Stimulated activated CD4-positive, alpha-beta T cell treated with anti-CD3 and anti-CD28 coated beads, TNF-alpha, amount 100 ng/mL, for 4 hours (primary cell): ENCODE measurements at regions not wholly inside any gene's neighbourhood (a gene's known extent, or its start where the extent isn't known, plus 50 kb on each side); places are given as distances from the start of the nearest gene placed in this dataset.
"Not testable (repeated sequence)": the region's sequence is repeated elsewhere in the genome, so short reads cannot be mapped to it uniquely, and the experiment has no call there.

Experiments used
- DNase-seq, 3 experiments: peaks; one replicate each; pipeline ENCODE4 v3.0.0-alpha.2; 2020; ENCODE audit warnings: low read depth in 3 of 3

DNA sequence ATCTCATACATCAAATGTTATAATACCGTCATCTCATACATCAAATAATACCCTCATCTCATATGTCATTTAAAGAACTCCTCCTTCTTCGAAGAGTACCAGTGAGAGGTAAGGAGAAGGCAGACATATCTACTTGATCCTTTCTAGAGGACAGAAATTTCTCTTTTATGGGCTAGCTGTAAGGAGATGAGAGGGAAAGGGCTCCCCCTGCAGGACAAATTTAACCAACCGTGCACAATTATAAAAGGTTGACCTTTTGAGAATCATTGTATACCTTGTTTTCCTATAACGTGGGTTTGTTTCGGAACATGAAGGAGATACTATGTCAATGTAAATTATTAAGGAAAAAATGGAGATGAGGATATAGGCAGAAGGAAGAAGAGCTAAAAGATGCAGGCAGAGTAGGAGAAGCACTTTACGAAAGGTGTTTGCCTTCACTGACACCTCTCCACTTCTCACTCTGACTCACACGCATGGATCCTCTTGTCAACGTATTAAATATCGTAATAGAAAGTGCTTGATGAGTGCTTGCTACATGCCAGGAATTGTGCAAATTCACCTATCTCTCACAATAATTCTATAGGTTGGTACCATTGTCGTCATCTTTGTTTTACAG is 465.9 kb upstream of the ERCC4 start:
- no peak for DNase-seq

- DNase-seq = no peak
Observed at GRCh38 chr16:13463619-13464018, 456.3 kb upstream of the ERCC4 start.

- no peak for DNase-seq
Observed at GRCh38 chr16:13471036-13471435, 448.9 kb upstream of the ERCC4 start.

DNA sequence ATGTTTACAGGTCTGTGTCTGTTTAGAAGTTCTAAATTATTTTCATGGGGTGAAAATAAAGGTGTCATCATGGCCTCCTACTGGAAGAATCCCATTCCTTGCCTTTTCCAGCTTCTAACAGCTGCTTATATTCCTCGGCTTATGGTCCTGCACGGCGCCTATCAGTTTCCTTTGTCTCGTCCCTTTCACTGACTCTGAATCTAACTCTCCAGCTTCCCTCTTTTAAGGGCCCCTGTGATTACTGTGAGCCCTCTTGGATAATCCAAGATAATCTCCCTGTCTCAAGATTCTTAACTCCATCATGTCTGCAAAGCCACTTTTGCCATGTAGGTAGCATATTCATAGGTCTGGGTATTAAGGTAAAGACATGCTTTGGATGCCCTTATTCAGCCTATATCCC is 441.0 kb upstream of the ERCC4 start:
- no peak for DNase-seq

DNA sequence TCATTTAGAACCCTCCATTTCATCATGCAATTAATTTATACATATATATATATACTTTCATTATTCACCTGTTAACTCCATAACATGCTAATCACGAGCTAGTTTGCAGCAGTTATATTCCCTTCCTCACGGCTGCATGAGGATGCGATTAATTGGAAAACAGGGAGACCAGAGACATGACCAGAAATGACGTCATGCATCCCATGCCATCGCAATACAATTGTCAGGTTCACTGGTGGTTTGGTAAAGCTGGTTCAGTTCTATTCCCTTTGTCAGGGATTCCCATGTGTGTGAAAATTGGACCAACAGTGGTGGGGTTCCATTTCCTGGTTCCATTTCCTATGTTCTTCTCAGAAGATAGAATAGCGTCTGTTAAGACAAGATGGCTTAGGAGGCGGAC is 440.4 kb upstream of the ERCC4 start:
- DNase-seq = no peak

- DNase-seq = no peak
Observed at GRCh38 chr16:13480801-13481200, 439.2 kb upstream of the ERCC4 start.

GRCh38 chr16:13483121-13483520 is 436.8 kb upstream of the ERCC4 start:
- DNase-seq = no peak

DNA sequence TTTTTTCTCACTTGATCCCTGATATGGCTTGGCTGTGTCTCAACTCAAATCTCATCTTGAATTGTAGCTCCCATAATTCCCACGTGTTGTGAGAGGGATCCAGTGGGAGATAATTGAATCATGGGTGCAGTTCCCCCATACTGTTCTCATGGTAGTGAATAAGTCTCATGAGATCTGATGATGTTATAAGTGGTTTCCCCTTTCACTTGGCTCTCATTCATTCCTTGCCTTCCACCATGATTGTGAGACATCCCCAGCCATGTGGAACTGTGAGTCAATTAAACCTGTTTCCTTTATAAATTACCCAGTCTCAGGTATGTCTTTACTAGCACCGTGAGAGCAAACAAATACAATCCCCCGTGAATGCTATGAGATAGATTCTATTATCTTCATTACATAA is 430.5 kb upstream of the ERCC4 start:
- DNase-seq = not testable (repeated sequence)

DNA sequence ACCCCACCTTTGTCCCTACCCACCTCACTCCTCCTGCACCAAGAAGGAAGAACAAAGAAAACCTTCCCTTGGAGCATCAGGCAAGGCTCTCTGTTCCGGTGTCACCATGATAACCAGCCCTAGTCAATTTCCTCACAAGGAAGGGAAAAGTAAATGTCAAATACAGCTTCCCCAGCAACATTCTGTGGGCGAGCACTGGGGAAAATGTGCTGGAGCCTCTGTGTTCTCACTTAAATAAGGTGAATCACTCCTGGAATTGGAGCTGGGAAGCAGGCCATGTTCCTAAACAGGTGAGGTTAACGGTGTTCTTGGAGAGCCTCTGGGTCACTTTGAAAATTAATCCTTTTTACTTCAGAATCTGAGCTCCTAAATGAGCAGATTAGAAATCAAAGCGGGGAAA is 427.9 kb upstream of the ERCC4 start:
- DNase-seq = no peak

GRCh38 chr16:13503960-13504635 is 415.9 kb upstream of the ERCC4 start:
- no peak for DNase-seq

GRCh38 chr16:13507530-13507929 is 412.4 kb upstream of the ERCC4 start:
- DNase-seq = no peak

DNA sequence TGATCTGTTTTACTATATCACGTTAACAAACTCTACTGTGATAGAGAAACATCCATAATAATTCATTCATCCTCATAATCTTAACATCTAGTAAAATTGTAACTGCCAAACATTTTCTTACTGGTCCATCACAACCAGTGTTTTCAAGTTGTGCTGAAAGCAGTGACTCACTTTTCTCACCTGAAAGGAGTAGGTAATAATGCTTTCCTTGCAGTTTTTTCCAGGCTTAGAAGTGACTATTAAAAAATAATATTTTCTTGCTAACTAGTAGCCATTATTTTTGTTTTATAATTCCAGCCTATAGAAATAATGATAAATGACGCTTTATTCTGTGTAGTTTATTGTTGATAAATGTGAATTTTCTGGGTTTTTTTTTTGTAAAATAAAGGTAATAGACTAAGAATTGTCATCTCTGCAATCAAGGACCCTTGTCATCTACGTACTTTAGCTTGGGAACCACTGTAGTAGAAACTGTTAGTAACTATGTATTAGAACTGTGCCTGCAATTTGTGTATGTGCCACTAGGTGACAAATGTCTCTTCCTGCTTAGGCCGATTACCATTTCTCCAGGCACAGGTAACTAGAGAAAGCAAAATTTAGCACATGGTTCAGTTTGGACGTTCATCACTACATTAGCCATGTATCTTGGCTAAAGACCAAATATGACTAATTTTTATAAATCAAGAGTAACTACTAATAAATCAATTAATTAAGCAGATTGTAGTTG is 409.4 kb upstream of the ERCC4 start:
- DNase-seq = no peak

DNA sequence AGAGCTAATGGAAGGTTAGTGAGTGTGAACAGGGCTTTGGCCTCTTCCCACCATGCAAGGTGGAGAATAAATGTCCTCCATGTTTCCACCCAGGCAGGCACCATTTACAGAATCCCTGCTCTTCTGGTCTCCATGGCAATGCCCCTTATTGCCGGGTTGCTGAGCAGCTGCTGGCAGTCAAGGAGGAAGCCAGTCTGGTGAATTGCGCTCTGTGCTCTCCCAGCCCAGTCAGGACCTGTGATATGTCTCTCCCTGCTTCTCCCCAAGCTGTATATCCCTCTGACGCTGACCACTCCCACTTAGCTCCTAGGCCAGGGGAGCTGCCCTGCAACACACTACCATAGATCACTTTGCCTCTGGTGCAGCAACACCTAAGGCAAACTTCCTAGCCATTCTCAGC is 402.1 kb upstream of the ERCC4 start:
- DNase-seq = no peak

- DNase-seq = no peak
Observed at GRCh38 chr16:13519871-13520270, 400.1 kb upstream of the ERCC4 start.

DNA sequence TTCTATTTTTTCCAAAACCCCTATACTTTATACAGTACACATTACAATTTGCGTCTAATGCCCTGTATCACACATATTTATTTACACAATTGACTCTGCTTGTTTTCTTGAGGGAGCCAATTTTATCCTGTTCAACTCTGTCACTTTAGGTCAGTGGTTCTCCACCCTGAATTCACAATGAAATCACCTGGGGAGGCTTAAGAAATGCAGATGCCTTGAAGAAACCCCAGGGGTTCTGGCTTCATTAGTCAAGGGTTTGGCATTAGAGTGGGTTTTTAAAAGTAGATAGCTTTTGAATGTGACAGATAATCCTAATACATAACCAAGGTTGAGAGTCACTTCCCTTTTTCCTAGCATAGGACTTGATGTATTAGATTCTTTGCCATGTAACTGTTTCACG is 398.6 kb upstream of the ERCC4 start:
- DNase-seq = no peak

- no peak for DNase-seq
Observed at GRCh38 chr16:13527332-13527731, 392.6 kb upstream of the ERCC4 start.

DNA sequence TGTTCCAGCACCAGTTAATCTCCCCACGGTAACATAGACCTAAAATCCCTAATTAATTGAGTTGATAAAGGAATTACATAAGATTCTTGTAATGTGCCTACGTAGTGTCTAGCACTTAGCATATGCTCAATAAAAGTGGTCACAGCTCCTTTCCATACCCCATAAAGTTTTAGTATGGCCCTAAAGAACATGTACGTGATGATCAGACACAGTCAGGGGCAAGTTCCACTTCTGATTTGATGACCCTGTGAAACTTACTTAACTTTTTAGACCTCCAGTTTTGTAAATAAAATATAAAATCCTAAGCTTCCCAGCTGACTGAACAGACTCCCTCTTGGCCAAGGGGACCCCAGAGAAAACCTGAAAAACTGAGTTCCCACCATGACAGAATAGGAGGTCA is 391.3 kb upstream of the ERCC4 start:
- no peak for DNase-seq

GRCh38 chr16:13529193-13529982 is 390.6 kb upstream of the ERCC4 start:
- DNase-seq = no peak

- no peak for DNase-seq
Observed at GRCh38 chr16:13540771-13541170, 379.2 kb upstream of the ERCC4 start.

GRCh38 chr16:13542284-13542683 is 377.7 kb upstream of the ERCC4 start:
- DNase-seq = no peak

DNA sequence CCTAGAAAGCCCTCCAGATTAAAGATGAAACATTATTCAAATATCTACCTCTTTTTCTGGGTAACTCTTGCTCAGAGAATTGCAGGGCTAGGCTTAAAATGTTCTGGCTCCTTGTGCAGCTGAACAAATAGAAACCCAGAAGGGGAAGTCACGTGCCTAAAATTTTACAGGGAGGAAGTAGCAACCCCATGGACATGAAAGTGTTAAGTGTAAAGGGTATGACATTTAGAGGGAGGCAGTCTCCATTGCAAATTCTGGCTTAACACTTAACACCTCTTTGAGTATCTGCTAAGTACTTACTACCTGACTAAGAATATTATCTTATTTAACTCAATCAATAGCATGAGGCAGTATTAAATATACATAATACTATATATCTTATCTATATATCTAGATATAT is 376.1 kb upstream of the ERCC4 start:
- DNase-seq = no peak

GRCh38 chr16:13545271-13545670 is 374.7 kb upstream of the ERCC4 start:
- no peak for DNase-seq
